Liver (tissue), 3 donors: ENCODE measurements at regions not wholly inside any gene's neighbourhood (a gene's known extent, or its start where the extent isn't known, plus 50 kb on each side); places are given as distances from the start of the nearest gene placed in this dataset.

Experiments used
- CTCF ChIP-seq: fragments of 150-350 bp; IDR thresholded peaks from 2 replicates; pipeline ENCODE4 v1.5.1; 2017; ENCODE audit warnings: improper control_type of control experiment, low read depth, low read length; ENCODE audit not compliant: missing input control
- EGR1 ChIP-seq, 2 donors: IDR thresholded peaks; 2 replicates each; pipeline ENCODE4 v1.6.1; 2016 to 2018; ENCODE audit warnings: antibody characterized with exemption in 2 of 2, low read depth in 2 of 2
- FOXA1 ChIP-seq: IDR thresholded peaks from 2 replicates; pipeline ENCODE4 v1.6.1; 2016; ENCODE audit warnings: antibody characterized with exemption
- GABPA ChIP-seq, 2 donors: IDR thresholded peaks in 1 of 2; conservative IDR thresholded peaks in 1 of 2; 2 replicates each; pipeline ENCODE4 v1.6.1; 2016; ENCODE audit warnings: antibody characterized with exemption in 2 of 2, mild to moderate bottlenecking in 1 of 2, moderate library complexity in 1 of 2
- MAX ChIP-seq: IDR thresholded peaks from 2 replicates; pipeline ENCODE4 v1.6.1; 2016; ENCODE audit warnings: antibody characterized with exemption
- REST ChIP-seq: IDR thresholded peaks from 2 replicates; pipeline ENCODE4 v1.6.1; 2016; ENCODE audit warnings: antibody characterized with exemption, mild to moderate bottlenecking
- TAF1 ChIP-seq: conservative IDR thresholded peaks from 2 replicates; pipeline ENCODE4 v1.6.1; 2016; ENCODE audit warnings: antibody characterized with exemption, mild to moderate bottlenecking
- YY1 ChIP-seq: IDR thresholded peaks from 2 replicates; pipeline ENCODE4 v1.6.1; 2016; ENCODE audit warnings: antibody characterized with exemption, mild to moderate bottlenecking
- ZBTB33 ChIP-seq: IDR thresholded peaks from 2 replicates; pipeline ENCODE4 v1.6.1; 2016; ENCODE audit warnings: antibody characterized with exemption
- donor health status: healthy.
- donor health status: healthy.

GRCh38 chr9:31045810-31046209 lies 1338.6 kb upstream of the ACO1 start:
- TF ChIP-seq CTCF: no peak
- no peak for TF ChIP-seq REST
- TF ChIP-seq GABPA (IDR thresholded peaks at IDR 0.05 in 1 of 2, conservative IDR thresholded peaks at IDR 0.05 in 1 of 2): no peak
- TF ChIP-seq MAX: no peak
- TF ChIP-seq ZBTB33: no peak
- TF ChIP-seq EGR1 (IDR thresholded peaks at IDR 0.05; ENCODE audit: low read depth in 2 of 2): no peak
- no peak for TF ChIP-seq FOXA1
- TF ChIP-seq YY1: no peak
- TF ChIP-seq TAF1: no peak
